Suprapubic skin (tissue), 4 donors: ENCODE measurements at regions not wholly inside any gene's neighbourhood (a gene's known extent, or its start where the extent isn't known, plus 50 kb on each side); places are given as distances from the start of the nearest gene placed in this dataset.

Experiments
- CTCF ChIP-seq, 2 donors: fragments of 200-600 bp in 1 of 2; fragments of 450-650 bp in 1 of 2; sonication (generic) in 1 of 2; IDR thresholded peaks; one replicate each; pipeline ENCODE4 v1.5.1; 2016 to 2019; ENCODE audit warnings: antibody characterized with exemption in 2 of 2, mild to moderate bottlenecking in 1 of 2, moderate library complexity in 1 of 2
- EP300 ChIP-seq: sonication (generic); formaldehyde crosslinking; IDR thresholded peaks from one replicate; pipeline ENCODE4 v1.6.1; 2017; ENCODE audit warnings: antibody characterized with exemption
- POLR2A ChIP-seq, 2 donors: fragments of 450-650 bp; IDR thresholded peaks; one replicate each; pipeline ENCODE4 v1.6.1; 2017; ENCODE audit warnings: antibody characterized with exemption in 2 of 2, mild to moderate bottlenecking in 2 of 2, moderate library complexity in 2 of 2
- POLR2AphosphoS5 ChIP-seq, 3 donors: sonication (generic); formaldehyde crosslinking; IDR thresholded peaks; one replicate each; pipeline ENCODE4 v1.6.1; 2017; ENCODE audit warnings: antibody characterized with exemption in 3 of 3

- TF ChIP-seq CTCF (IDR thresholded peaks at IDR 0.05) (no peak), POLR2AphosphoS5 (IDR thresholded peaks at IDR 0.05) (no peak), EP300 (no peak), POLR2A (IDR thresholded peaks at IDR 0.05) (no peak)
These were observed 478.4 kb downstream of the FOXO1 start for GRCh38 chr13:40187841-40188591.
